ENCODE measurements at regions not wholly inside any gene's neighbourhood (a gene's known extent, or its start where the extent isn't known, plus 50 kb on each side); places are given as distances from the start of the nearest gene placed in this dataset.

GRCh38 chr10:71045204-71045809 lies 156.9 kb upstream of the PCBD1 start:
- DNase-seq: no peak
- H3K27me3 ChIP-seq: no peaks in the 10 kb centered on the region

GRCh38 chr10:71045936-71046335 lies 157.6 kb upstream of the PCBD1 start:
- Histone ChIP-seq H3K4me3 (no peak overlapping the region), H3K27me3 (no peaks in the 10 kb centered on the region), H3K9me3 (no peaks in the 10 kb centered on the region), H3K36me3 (no peaks in the 10 kb centered on the region)
- DNase-seq: no peak

More at GRCh38 chr10:71045204-71045809, 156.9 kb upstream of the PCBD1 start:
- Histone ChIP-seq H3K4me3 (no peak overlapping the region), H3K9me3 (no peaks in the 10 kb centered on the region), H3K36me3 (no peaks in the 10 kb centered on the region)

- H3K27me3 ChIP-seq: no peaks in the 10 kb centered on the region
- no peak overlapping the region for H3K4me3 ChIP-seq
- H3K36me3 ChIP-seq: no peaks in the 10 kb centered on the region
- no peaks in the 10 kb centered on the region for H3K9me3 ChIP-seq
- DNase-seq: no peak
These were observed 158.4 kb upstream of the PCBD1 start for GRCh38 chr10:71046747-71047146.

GRCh38 chr10:71048971-71049615 lies 160.7 kb upstream of the PCBD1 start:
- H3K27me3 ChIP-seq: no peaks in the 10 kb centered on the region
- H3K4me3 ChIP-seq: no peak overlapping the region
- no peaks in the 10 kb centered on the region for H3K9me3 ChIP-seq
- H3K36me3 ChIP-seq: no peaks in the 10 kb centered on the region
- no peak for DNase-seq

DNA sequence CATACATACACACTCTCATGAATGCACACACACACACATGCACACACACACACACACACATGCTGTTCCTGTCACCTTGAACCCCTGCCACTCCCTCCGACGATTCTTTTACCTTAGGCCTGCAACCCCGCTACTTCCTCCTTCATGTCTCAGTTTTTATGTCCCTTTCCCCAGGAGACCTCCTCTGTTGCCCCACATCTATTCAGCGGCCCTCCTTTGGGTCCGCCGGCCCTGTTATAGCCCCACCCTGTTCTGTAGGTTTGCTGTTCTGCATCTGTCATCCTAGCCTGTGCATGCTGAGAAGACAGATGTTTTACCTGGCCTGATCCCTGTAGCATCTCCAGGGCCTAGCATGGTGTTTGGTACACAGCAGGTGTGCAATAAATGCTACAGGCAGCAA lies 161.6 kb upstream of the PCBD1 start:
- no peak for DNase-seq
- Histone ChIP-seq H3K4me3 (no peak overlapping the region), H3K36me3 (no peaks in the 10 kb centered on the region), H3K9me3 (peaks cover 2% of the 10 kb centered on the region), H3K27me3 (no peaks in the 10 kb centered on the region)

DNA sequence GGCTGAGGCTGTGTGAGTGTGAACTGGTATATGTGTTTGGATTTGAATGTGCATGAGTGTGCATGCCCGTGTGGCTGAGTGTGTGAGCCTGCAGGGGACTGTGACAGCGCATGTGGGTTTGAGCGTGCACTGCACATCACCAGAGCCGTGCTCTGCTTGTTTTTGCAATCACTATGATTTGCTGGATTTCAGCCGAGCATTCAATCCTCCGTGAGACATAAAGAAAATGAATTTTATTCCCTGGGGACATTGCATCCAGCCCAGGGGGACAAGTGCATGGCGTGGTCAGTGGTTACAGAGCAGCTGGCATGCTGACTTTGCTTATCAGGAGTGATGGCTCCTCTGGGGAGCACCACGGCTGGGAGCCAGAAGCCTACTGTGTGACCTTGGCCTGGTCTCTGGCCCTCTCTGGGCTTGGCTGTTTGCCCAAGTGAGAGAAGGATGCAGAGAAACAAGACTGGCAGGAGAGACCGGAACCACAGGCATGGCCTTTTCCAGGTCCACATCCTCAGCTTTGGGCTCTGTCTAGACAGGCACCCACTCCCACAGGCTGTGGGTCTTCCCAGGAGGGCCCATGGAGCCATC lies 160.2 kb upstream of the UNC5B start:
- no peak for DNase-seq
- no peaks in the 10 kb centered on the region for H3K27me3 ChIP-seq

GRCh38 chr10:71052708-71053107 lies 159.7 kb upstream of the UNC5B start:
- Histone ChIP-seq H3K4me3 (no peak overlapping the region), H3K9me3 (peaks cover 4% of the 10 kb centered on the region), H3K27me3 (no peaks in the 10 kb centered on the region), H3K36me3 (no peaks in the 10 kb centered on the region)
- DNase-seq: no peak

More for the DNA sequence above, 160.2 kb upstream of the UNC5B start:
- H3K36me3 ChIP-seq: no peaks in the 10 kb centered on the region
- no peak overlapping the region for H3K4me3 ChIP-seq
- H3K9me3 ChIP-seq: peaks cover 4% of the 10 kb centered on the region

DNA sequence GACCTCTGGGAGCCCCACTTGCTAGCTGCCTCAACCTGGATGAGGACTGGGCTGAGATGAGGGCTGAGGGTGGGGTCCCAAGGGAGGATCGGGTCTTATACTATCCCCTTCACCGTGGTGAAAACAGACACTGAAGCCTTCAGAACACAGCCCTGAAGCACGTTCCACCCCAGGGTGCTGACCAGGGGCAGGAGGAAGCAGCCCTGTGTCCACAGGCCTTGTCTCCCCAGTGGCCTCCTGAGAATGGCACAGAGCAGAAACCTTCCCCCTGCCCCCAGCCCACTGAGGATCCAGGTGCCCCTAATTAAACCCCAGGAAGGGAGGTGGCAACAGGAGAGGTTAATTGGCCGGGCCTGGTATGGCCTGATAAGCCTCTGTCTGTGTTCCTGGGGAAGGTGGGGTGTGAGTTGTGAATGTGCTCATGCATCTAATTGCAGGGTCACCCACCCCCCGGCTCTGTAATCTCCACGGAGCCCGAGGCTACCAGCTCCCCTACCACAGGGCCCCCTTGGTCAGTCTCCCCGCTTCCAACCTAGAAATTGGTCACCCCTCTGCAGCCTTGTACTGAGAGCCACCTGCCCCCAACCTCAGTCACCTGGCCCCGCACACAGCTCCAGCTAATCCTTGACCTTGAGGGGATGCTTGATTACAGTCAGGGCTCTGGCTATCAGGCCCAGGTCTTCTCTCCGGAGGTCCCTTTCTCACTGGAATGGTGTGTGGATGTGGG lies 159.0 kb upstream of the UNC5B start:
- Histone ChIP-seq H3K27me3 (no peaks in the 10 kb centered on the region), H3K9me3 (peaks cover 4% of the 10 kb centered on the region), H3K36me3 (no peaks in the 10 kb centered on the region), H3K4me3 (no peak overlapping the region)
- no peak for DNase-seq

DNA sequence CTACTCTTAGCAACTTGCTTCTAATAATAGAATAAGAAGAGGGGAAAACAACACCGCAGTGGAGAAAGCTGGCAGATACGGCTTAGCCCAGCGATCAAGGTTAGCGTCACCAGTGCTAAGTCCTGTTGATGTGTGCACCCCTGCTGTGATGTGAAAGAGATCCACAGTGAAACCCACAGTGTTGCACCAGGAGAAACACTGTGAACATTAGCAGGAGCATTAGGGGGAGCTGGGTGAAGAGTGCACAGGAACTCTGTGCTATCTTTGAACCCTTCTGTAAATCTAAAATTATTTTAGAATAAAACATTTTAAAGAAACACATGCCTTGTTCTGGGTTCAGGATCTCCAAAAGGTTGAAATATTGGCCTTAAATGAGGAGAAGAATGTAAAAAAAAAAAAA lies 154.1 kb upstream of the UNC5B start:
- DNase-seq: no peak
- H3K4me3 ChIP-seq: no peak overlapping the region

GRCh38 chr10:71059054-71059818 lies 153.1 kb upstream of the UNC5B start:
- DNase-seq: no peak
- no peaks in the 10 kb centered on the region for H3K27me3 ChIP-seq
- no peaks in the 10 kb centered on the region for H3K36me3 ChIP-seq
- no peak overlapping the region for H3K4me3 ChIP-seq
- peaks cover 4% of the 10 kb centered on the region for H3K9me3 ChIP-seq

More for the DNA sequence above, 154.1 kb upstream of the UNC5B start:
- H3K9me3 ChIP-seq: peaks cover 4% of the 10 kb centered on the region
- no peaks in the 10 kb centered on the region for H3K27me3 ChIP-seq
- H3K36me3 ChIP-seq: no peaks in the 10 kb centered on the region

- Histone ChIP-seq H3K36me3 (no peaks in the 10 kb centered on the region), H3K9me3 (peaks cover 3% of the 10 kb centered on the region), H3K4me3 (no peak overlapping the region), H3K27me3 (no peaks in the 10 kb centered on the region)
- no peak for DNase-seq
These were observed 152.4 kb upstream of the UNC5B start for GRCh38 chr10:71059943-71060342.

DNA sequence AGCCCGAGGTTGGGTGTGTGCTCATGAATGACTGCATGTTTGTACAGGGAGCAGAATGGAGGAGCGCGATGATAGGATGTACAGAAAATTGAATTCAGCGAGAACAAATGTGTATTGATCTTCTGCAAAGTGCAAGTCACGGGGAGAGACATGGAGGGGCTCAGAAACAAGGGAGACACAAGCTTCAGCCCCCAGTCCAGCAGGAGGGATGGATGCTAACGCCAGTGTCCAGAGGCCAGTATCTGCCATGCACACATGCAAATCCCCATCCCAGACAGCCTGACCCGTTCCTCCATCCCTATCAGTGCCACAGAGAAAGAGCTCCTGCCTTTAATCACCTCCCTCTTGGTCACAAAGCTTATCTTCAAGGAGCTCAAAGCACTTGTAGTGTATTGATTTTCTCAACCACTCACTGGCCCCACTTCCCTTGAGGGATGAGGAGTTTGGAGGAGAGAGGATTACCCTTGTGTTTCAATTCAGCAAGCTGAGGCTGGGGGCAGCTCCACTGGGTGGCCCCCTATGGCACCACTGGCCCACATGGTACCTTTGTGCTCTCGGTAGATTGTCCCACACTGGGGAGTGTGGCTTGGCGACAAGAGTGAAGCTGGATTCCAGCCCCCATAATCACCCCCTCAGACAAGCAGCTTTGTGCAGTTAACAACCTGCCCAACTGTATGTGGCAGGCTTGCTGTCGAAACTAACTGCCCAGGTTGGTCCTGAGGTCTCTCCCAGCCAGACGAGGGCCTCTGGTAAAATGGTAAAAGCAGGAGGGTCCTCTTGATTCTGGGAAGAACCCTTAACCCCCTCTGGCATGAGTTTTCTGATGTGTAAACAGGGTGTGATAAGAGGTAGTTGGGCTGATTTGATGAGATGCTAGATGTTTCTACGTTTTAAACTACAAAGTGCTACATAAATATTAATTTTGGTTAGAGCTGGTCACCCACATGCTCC lies 151.6 kb upstream of the UNC5B start:
- no peaks in the 10 kb centered on the region for H3K36me3 ChIP-seq
- no peak for DNase-seq
- H3K9me3 ChIP-seq: no peaks in the 10 kb centered on the region
- H3K27me3 ChIP-seq: no peaks in the 10 kb centered on the region
- H3K4me3 ChIP-seq: no peak overlapping the region

DNA sequence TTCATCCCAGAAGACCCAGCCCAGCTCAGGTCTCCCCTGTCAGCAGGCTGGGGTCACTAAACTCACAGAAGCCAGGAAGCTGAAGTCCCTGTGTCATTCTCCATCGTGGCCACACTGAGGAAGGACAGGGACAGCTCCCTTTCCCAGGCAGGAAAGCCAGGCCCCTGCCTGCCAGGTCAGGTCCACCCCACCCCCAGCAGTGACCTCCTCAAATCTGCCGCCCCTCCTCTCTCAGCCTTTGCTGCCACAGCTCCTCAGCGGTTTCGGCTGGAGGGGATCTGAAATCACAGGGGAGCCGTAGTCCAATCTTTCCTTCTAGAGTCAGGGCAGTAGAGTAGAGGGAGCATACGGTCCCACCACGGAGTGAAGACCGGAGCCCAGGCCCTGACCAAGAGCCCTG lies 150.9 kb upstream of the UNC5B start:
- Histone ChIP-seq H3K4me3 (no peak overlapping the region), H3K27me3 (no peaks in the 10 kb centered on the region), H3K9me3 (no peaks in the 10 kb centered on the region), H3K36me3 (no peaks in the 10 kb centered on the region)
- DNase-seq: no peak

- Histone ChIP-seq H3K4me3 (no peak overlapping the region), H3K9me3 (no peaks in the 10 kb centered on the region), H3K36me3 (no peaks in the 10 kb centered on the region), H3K27me3 (no peaks in the 10 kb centered on the region)
- no peak for DNase-seq
These were observed 150.2 kb upstream of the UNC5B start for GRCh38 chr10:71062156-71062555.

DNA sequence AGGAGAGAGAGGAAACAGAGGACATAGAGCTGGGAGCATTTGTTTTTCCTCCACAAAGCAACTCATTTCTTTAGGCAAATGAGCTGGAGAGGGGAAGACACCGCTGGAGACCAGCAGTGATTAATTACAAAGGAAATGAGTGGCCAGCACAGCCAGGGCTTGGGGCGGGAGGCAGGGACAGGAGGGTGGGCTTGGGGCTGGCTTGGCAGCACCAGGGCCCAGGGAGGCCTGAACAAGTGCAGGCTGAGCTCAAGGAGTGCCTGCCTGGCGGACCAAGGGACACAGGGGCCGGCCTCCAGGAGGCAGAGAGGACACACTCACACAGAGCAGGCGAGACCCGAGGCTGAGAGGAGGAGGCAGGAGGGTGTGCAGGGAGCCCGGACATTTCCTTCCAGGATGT lies 149.0 kb upstream of the UNC5B start:
- no peaks in the 10 kb centered on the region for H3K36me3 ChIP-seq
- no peaks in the 10 kb centered on the region for H3K27me3 ChIP-seq
- H3K4me3 ChIP-seq: no peak overlapping the region
- DNase-seq: no peak
- no peaks in the 10 kb centered on the region for H3K9me3 ChIP-seq
